Parathyroid adenoma (tissue), 2 donors: ENCODE measurements at regions not wholly inside any gene's neighbourhood (a gene's known extent, or its start where the extent isn't known, plus 50 kb on each side); places are given as distances from the start of the nearest gene placed in this dataset.

Experiments
- H2AFZ ChIP-seq: fragments of 300-600 bp; sonication (generic); one replicate; pipeline ENCODE4 v1.7.0; 2017; ENCODE audit warnings: antibody characterized with exemption, mild to moderate bottlenecking
- H3K27ac ChIP-seq: fragments of 300-600 bp; sonication (generic); one replicate; pipeline ENCODE4 v1.7.0; 2017
- H3K27me3 ChIP-seq: fragments of 300-600 bp; sonication (generic); one replicate; pipeline ENCODE4 v1.7.0; 2017; ENCODE audit warnings: low read length; ENCODE audit not compliant: control insufficient read depth, insufficient read depth
- H3K36me3 ChIP-seq: fragments of 300-600 bp; sonication (generic); one replicate; pipeline ENCODE4 v1.7.0; 2017; ENCODE audit warnings: low read length; ENCODE audit not compliant: control insufficient read depth, insufficient read depth
- H3K4me1 ChIP-seq: fragments of 300-600 bp; sonication (generic); one replicate; pipeline ENCODE4 v1.7.0; 2017; ENCODE audit warnings: control low read depth
- H3K4me2 ChIP-seq: fragments of 300-600 bp; sonication (generic); one replicate; pipeline ENCODE4 v1.7.0; 2017; ENCODE audit warnings: low read length
- H3K4me3 ChIP-seq: fragments of 300-600 bp; sonication (generic); one replicate; pipeline ENCODE4 v1.7.0; 2017; ENCODE audit warnings: low read depth, low read length
- H3K79me2 ChIP-seq: fragments of 300-600 bp; sonication (generic); one replicate; pipeline ENCODE4 v1.7.0; 2017; ENCODE audit warnings: control low read depth
- H3K9ac ChIP-seq: fragments of 300-600 bp; sonication (generic); one replicate; pipeline ENCODE4 v1.7.0; 2017; ENCODE audit warnings: mild to moderate bottlenecking
- H3K9me3 ChIP-seq: fragments of 300-600 bp; sonication (generic); one replicate; pipeline ENCODE4 v1.7.0; 2017; ENCODE audit warnings: low read length; ENCODE audit not compliant: control insufficient read depth
- TF ChIP-seq, protein P1 (sequence below): fragments of 300-600 bp; sonication (generic); IDR thresholded peaks from one replicate; pipeline ENCODE4 v1.7.0; 2017; ENCODE audit warnings: antibody characterized with exemption, mild to moderate bottlenecking
- donor health status: primary hyperparathyroidism.

DNA sequence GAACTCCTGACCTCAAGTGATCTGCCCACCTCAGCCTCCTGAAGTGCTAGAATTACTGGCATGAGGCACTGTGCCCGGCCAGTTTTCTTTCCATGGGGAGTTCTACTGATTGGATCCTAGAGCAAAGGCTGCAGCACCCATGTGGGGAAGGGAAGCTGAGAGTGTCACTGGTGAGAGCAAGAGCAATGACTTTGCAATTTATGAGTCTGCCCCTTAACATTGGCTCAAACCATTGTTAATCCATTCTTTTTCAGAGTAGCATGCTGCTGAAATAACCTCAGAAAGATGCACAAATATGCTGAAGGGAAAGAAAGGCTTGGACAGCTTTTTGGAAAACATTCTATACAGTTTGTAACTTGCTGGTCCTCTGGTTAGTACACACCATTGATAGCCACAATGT lies 116.4 kb upstream of the PPARGC1A start:
- Histone ChIP-seq H3K4me1 (no peaks in the 10 kb centered on the region), H3K27me3 (no peaks in the 10 kb centered on the region), H3K9ac (no peak overlapping the region), H3K79me2 (no peaks in the 10 kb centered on the region), H3K27ac (no peak overlapping the region), H3K4me3 (no peak overlapping the region), H3K4me2 (no peak overlapping the region), H2AFZ (no peak overlapping the region), H3K36me3 (no peaks in the 10 kb centered on the region), H3K9me3 (no peaks in the 10 kb centered on the region)
- TF ChIP-seq, protein P1, sequence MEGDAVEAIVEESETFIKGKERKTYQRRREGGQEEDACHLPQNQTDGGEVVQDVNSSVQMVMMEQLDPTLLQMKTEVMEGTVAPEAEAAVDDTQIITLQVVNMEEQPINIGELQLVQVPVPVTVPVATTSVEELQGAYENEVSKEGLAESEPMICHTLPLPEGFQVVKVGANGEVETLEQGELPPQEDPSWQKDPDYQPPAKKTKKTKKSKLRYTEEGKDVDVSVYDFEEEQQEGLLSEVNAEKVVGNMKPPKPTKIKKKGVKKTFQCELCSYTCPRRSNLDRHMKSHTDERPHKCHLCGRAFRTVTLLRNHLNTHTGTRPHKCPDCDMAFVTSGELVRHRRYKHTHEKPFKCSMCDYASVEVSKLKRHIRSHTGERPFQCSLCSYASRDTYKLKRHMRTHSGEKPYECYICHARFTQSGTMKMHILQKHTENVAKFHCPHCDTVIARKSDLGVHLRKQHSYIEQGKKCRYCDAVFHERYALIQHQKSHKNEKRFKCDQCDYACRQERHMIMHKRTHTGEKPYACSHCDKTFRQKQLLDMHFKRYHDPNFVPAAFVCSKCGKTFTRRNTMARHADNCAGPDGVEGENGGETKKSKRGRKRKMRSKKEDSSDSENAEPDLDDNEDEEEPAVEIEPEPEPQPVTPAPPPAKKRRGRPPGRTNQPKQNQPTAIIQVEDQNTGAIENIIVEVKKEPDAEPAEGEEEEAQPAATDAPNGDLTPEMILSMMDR: no peak

DNA sequence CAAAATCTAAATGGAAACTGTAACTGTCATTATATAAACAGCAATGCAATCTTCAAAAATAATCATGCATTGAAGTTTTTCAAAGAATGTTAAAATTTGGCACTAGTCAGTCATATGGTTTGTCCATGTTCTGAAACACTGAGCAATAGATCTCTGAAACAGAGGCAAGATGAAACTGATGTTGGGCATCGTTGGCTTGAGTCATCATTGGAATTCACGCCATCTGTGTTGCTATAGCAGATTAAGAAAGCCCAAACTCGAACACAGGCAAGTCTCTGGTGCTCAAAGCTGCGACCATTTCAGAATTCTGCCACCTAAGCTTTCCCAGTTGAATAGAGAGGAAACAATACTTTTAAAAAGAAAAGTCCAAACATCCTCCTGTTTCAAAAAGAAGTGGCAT lies 114.1 kb upstream of the PPARGC1A start:
- Histone ChIP-seq H2AFZ (no peak overlapping the region), H3K9me3 (no peaks in the 10 kb centered on the region), H3K27me3 (no peaks in the 10 kb centered on the region), H3K4me1 (no peaks in the 10 kb centered on the region), H3K36me3 (no peaks in the 10 kb centered on the region), H3K9ac (no peak overlapping the region), H3K4me2 (no peak overlapping the region), H3K27ac (no peak overlapping the region), H3K4me3 (no peak overlapping the region), H3K79me2 (no peaks in the 10 kb centered on the region)
- TF ChIP-seq, protein P1: no peak

DNA sequence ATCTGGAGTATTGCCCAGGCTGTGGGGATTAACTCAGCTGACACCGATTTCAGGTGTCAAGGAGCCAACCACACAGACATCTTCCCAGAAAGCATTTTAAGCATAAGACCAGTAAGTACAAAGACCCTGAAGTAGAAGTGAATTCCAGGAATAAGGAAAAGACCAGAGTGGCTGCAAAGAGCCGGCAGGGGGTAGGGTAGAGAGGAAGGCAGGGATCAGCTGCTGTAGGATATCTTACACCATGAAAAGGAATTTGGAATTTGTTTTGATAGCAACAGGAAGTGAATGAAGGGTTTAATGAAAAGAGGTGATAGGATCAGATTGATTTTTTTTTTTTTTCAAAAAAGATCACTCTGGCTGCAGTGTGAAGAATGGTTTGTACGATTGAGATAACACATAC lies 113.6 kb upstream of the PPARGC1A start:
- TF ChIP-seq, protein P1: no peak

DNA sequence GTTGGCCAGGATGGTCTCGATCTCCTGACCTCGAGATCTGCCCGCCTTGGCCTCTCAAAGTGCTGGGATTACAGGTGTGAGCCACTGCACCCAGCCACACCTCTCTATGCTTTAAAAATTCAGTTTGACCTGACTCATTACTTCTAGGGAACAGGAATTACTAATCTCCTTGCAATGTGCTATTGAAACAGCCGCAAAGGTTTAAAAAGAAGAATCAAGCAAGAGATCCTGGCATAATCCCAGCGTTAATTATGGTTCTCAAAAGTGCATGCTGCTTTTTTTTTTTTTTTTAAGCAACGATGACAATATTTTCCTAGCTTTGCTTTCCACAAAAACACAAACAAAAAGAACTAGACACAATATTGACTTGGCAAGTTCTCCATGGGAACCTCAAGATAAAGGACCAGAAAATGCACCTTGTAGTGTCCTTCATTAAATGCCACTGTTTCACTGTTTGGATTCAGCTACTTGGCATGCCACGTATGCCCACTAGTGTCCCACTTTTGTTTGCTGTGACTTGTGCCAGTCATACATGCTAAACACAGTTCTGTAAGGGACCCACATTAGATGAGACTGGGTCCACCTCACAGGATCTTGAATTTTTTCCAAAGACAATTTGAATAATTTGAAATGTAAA lies 112.6 kb upstream of the PPARGC1A start:
- H3K79me2 ChIP-seq: no peaks in the 10 kb centered on the region
- H3K9ac ChIP-seq: no peak overlapping the region
- no peaks in the 10 kb centered on the region for H3K4me1 ChIP-seq
- no peaks in the 10 kb centered on the region for H3K9me3 ChIP-seq
- H3K27me3 ChIP-seq: no peaks in the 10 kb centered on the region
- no peak overlapping the region for H3K4me3 ChIP-seq
- TF ChIP-seq, protein P1: no peak
- no peak overlapping the region for H2AFZ ChIP-seq
- H3K27ac ChIP-seq: no peak overlapping the region
- no peak overlapping the region for H3K4me2 ChIP-seq
- H3K36me3 ChIP-seq: no peaks in the 10 kb centered on the region

More for the DNA sequence above, 113.6 kb upstream of the PPARGC1A start:
- Histone ChIP-seq H3K4me2 (no peak overlapping the region), H3K9me3 (no peaks in the 10 kb centered on the region), H3K9ac (no peak overlapping the region), H3K4me3 (no peak overlapping the region), H3K4me1 (no peaks in the 10 kb centered on the region), H3K27ac (no peak overlapping the region), H3K27me3 (no peaks in the 10 kb centered on the region), H3K79me2 (no peaks in the 10 kb centered on the region), H2AFZ (no peak overlapping the region), H3K36me3 (no peaks in the 10 kb centered on the region)
